Inferior parietal cortex (tissue), 1 donor: ENCODE measurements at regions not wholly inside any gene's neighbourhood (a gene's known extent, or its start where the extent isn't known, plus 50 kb on each side); places are given as distances from the start of the nearest gene placed in this dataset.
"Not testable (repeated sequence)": the region's sequence is repeated elsewhere in the genome, so short reads cannot be mapped to it uniquely, and the experiment has no call there.

Source experiments
- DNase-seq: peaks from one replicate; pipeline ENCODE4 v3.0.0-alpha.2; 2016; ENCODE audit errors: extremely low spot score

GRCh38 chr16:59113004-59113670 is 379.0 kb upstream of the GOT2 start:
- no peak for DNase-seq

DNA sequence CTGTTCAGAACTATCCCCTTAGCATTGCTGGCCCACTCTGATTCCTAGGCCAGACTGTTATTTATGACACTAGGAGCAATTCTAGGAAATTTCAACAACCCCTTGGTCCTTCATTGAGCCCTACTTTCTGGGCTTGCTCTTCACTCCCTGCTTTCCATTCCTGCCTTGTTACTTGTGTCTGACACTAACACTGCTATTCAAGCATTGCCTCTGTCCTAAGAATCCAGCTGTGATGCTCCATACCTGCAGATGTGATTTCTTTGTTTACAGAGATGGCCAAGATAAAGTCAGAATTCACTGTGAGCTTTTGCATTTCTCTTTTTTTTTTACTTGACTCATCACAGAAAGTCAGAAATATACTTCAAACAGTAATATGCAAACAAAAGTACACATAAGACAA is 377.2 kb upstream of the GOT2 start:
- no peak for DNase-seq

GRCh38 chr16:59108374-59108773 is 374.3 kb upstream of the GOT2 start:
- no peak for DNase-seq

- DNase-seq: not testable (repeated sequence)
These were observed 362.6 kb upstream of the GOT2 start for GRCh38 chr16:59096682-59097081.

GRCh38 chr16:59090541-59090940 is 356.4 kb upstream of the GOT2 start:
- DNase-seq: no peak

GRCh38 chr16:59088431-59088830 is 354.3 kb upstream of the GOT2 start:
- DNase-seq: no peak

DNA sequence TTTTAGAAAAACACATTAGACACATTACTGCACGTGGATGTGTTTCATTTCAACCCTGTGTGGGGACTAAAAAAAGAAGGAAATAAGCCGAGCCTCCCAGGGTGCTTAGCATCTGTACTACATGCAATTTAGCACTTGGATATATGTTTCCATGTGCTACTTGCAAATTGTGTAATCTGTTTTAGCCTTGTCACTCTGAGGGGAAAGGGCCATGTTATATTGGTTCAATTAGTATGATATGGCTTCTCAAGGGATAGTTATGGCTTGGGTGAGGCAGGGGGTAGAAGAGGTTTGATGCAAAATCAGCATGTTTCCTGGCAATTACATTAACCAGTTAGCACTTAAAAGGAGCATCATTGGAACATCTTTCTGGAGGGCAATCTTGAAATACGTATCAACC is 353.5 kb upstream of the GOT2 start:
- no peak for DNase-seq

- no peak for DNase-seq
These were observed 333.1 kb upstream of the GOT2 start for GRCh38 chr16:59067205-59067604.

DNA sequence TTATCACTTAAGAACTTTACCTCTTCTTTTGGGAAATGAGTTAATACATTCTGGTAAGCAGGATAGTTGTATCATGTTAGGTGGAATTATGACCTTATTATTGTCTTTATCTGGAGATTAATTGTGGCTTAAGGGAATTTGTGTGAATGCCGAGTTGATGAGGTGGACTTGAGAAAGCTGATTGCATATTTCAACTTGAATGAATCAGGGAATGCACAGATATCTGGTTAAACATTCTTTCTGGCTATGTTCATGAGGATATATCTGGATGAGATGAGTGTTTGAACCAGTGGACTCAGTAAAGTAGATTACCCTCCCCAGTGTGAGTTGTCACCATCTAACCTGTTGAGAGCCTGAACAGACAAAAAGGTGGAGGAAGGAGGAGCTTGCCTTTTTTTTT is 326.1 kb upstream of the GOT2 start:
- no peak for DNase-seq

DNA sequence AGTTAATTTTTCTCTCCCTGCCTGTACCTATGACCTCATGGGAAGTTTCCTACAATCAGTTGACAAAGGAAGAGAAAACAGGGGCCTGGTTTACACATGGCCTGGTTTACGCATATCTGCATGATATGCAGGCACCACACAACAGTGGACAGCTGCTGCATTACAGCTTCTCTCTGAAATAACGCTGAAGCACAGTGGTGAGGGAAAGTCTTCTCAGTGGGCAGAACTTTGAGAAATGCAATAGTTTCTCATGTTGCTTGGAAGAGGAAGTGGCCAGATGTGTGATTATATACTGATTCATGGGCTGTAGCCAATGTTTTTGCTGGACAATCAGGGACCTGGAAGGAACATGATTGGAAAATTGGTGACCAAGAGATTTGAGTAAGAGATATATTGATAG is 324.1 kb upstream of the GOT2 start:
- DNase-seq: no peak

GRCh38 chr16:59053911-59054310 is 319.8 kb upstream of the GOT2 start:
- DNase-seq: no peak

- no peak for DNase-seq
These were observed 318.1 kb upstream of the GOT2 start for GRCh38 chr16:59052231-59052630.

DNA sequence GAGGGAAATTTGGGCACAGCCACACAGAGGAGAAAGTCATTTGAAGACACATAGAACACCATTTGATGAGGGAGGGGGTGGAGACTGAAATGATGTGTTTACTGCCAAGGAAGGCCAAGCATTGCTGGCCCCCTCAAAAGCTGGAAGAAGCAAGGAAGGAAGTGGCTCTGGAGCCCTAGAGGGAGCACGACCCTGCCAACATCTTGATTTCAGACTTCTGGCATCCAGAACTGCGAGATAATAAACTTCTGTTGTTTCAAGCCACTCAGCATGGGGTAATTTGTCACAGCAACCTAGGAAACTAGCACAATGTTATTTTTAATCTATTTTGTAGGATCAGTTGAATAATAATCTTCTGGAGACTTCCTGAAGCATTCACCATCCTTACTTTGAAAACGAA is 314.8 kb upstream of the GOT2 start:
- DNase-seq: no peak

DNA sequence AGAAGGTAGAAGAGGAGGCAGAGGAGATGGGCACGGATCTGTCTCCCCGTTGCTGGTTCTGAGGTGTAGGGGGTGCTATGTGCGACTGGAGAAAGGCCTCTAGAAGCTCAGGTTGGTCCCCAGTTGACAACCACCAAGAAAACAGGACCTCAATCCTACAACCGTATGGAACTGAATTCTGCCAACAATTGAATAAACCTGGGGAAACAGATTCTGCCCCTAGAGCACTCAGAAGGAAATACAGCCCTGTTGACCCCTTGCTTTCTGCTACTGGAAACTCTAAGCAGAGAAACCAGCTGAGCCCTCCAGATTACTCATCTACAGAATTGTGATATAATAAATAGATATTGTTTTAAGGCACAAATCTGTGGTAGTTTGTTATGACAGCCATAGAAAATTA is 313.0 kb upstream of the GOT2 start:
- DNase-seq: no peak

DNA sequence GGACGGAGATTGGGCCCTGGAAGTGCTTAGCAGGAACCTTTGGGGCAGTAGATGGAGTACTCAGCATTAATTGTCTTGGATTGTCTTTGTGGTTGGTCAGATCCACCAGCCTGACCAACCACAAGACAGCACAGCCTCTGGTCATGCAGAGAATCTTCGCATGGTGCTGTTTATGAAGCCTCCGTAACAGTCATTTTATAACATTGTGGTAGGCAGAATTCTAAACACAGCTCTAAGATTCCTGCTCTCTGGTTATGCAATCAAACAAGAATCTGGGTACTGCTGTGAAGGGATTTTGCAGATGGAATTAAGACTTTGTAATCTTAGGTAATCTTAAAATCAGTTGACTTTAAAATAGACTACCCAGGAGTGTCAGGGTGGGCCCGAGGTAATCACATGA is 312.2 kb upstream of the GOT2 start:
- no peak for DNase-seq

DNA sequence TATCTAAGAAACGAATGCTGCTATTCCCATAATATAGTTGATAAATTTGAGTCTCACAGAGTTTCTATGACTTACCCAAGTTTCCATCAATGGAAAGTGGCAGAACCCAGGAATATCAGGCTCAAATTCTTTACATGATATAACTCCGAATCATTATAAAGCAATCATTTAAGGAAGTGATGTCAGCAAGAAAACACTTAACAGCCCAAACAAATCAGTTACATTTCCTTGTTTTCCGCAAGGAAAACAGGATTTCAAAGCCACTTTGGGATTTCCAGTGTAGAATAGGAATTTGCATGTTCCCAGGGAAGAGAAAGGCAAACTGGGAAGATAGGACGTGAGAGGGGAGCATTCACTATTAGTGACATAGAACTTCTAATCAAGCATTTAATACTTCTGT is 311.4 kb upstream of the GOT2 start:
- no peak for DNase-seq

GRCh38 chr16:59044616-59045015 is 310.5 kb upstream of the GOT2 start:
- DNase-seq: no peak

DNA sequence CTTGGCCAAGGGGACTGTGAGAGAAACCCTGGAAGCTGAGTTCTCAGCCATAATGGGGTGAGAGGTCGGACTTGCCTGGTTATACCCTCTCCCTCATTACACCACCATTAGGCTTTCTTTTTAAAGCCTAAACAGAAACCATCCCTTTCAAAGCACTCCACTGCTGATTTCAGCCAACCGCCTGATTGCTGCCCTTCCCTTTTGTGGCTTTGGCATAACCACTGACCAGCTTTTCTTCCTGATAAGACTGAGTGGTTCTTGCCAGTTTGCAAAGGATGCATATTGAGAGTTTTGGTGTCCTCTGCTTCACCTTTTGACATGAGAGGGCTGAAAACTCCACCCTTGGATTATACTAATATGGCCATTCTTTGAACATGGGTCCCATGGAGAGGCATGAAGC is 308.2 kb upstream of the GOT2 start:
- no peak for DNase-seq

DNA sequence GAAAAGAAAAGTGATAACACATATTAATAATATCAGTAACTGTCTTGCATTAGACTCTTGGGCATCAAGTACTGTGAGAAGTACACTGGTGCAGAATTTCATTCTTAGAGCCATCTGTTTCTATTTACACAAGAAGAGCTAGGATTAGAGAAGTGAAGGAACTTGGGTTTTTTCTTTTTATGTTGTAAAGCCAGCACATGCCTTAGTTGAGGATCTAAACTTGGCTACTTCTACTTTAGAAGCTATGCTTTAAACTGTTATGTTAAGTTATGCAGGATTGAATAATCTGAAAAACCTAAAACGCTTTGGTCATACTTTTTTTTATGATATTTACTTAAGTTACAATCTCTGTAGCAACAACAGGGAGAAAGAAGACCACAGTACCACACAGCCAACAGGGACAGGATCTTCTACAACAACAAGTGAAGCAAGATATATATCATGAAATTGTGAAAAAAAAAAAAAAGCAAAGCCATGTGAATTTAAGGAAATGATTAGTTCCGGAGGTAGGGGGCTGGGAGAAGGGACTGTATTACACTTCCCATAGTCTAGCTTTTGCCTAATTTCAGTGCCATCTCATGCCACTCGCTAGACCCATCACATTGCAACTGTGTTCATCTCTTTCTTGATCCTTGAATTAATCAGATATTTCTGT is 305.1 kb upstream of the GOT2 start:
- DNase-seq: peak; percentile 7

DNA sequence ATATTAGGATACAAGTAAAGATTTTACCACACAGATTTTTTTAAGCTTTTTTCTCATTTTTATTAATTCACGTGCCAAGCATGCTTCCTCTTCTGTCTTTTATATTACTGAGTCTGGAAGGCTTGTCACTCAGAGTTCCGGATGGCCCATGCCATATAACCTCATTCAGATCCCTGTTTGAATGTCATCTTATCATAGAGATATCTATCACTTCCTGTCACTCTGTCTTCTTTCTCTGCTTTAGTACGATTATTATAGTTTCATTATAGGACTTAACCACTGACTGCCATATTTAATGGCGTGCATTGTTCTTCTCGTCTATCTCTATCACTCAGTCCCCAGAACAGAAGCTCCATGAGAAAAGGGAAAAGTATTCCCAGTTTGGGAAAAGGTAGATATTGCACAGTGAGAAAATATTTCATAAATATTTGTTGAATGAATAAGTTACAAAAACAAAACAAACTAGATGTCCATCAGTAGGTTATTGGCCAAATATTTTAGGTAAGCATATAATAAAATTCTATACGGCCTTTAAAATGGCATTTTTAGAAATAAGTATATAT is 296.9 kb upstream of the GOT2 start:
- no peak for DNase-seq

GRCh38 chr16:59021751-59022150 is 287.6 kb upstream of the GOT2 start:
- DNase-seq: no peak

- no peak for DNase-seq
These were observed 279.8 kb upstream of the GOT2 start for GRCh38 chr16:59013930-59014329.

DNA sequence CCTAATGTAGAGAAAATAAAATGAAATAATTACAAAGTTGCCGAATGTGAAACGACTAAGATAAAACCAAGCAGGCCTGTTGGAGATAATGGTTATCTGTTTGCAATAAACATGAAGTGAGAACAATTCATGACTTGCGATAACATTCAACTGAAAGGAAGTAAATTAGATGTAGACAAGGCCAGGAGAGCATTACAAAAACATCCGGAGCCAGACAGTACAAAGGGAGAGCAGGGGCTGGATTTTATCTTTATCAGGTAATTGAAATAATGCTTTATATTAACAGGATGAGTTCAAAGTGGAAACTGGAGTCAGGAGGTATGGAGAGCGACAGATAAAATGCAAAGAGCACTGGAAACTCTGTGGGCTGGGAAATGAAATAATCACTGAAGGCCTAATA is 265.6 kb upstream of the GOT2 start:
- DNase-seq: no peak

- not testable (repeated sequence) for DNase-seq
These were observed 258.6 kb upstream of the GOT2 start for GRCh38 chr16:58992755-58993154.
